Chondrocyte (in vitro differentiated cells): ENCODE measurements at regions not wholly inside any gene's neighbourhood (a gene's known extent, or its start where the extent isn't known, plus 50 kb on each side); places are given as distances from the start of the nearest gene placed in this dataset.

Experiments
- DNase-seq: peaks from one replicate; pipeline ENCODE4 v3.0.0; 2021; ENCODE audit warnings: mixed read lengths, low spot score
- H3K27ac Mint-ChIP-seq: one replicate; pipeline ENCODE4 v1.8.0; 2021; ENCODE audit warnings: mild to moderate bottlenecking, moderate library complexity, mixed read lengths; ENCODE audit not compliant: unreplicated experiment
- H3K27me3 Mint-ChIP-seq: 2 replicates; pipeline ENCODE4 v1.8.0; 2021; ENCODE audit warnings: low read depth, mixed read lengths
- H3K36me3 Mint-ChIP-seq: 2 replicates; pipeline ENCODE4 v1.8.0; 2021; ENCODE audit warnings: low read depth, mixed read lengths
- H3K4me1 Mint-ChIP-seq: 2 replicates; pipeline ENCODE4 v1.8.0; 2021; ENCODE audit warnings: low read depth, mild to moderate bottlenecking, mixed read lengths
- H3K4me3 Mint-ChIP-seq: one replicate; pipeline ENCODE4 v1.8.0; 2021; ENCODE audit warnings: mild to moderate bottlenecking, moderate library complexity, mixed read lengths; ENCODE audit not compliant: unreplicated experiment
- H3K9me3 Mint-ChIP-seq: 2 replicates; pipeline ENCODE4 v1.8.0; 2021; ENCODE audit warnings: low read depth, mixed read lengths
- CTCF ChIP-seq: fragments of 200-600 bp; sonication (generic); IDR thresholded peaks from 2 replicates; pipeline ENCODE4 v1.5.0; 2021; ENCODE audit warnings: antibody characterized with exemption, mild to moderate bottlenecking, moderate library complexity

GRCh38 chr10:2979306-2979705 lies 88.0 kb upstream of the PFKP start:
- no peak for TF ChIP-seq CTCF
- Mint-ChIP-seq H3K27me3 (no peaks in the 10 kb centered on the region), H3K36me3 (no peaks in the 10 kb centered on the region), H3K4me3 (no peak overlapping the region), H3K27ac (peak overlapping the region; percentile 62), H3K4me1 (peaks cover 43% of the 10 kb centered on the region), H3K9me3 (no peaks in the 10 kb centered on the region)
- no peak for DNase-seq

- no peaks in the 10 kb centered on the region for H3K9me3 Mint-ChIP-seq
- H3K27ac Mint-ChIP-seq, result peak overlapping the region; percentile 62
- no peak for DNase-seq
- no peak for TF ChIP-seq CTCF
- H3K27me3 Mint-ChIP-seq, result no peaks in the 10 kb centered on the region
- no peaks in the 10 kb centered on the region for H3K36me3 Mint-ChIP-seq
- H3K4me1 Mint-ChIP-seq, result peaks cover 43% of the 10 kb centered on the region
- H3K4me3 Mint-ChIP-seq, result no peak overlapping the region
These were observed 88.6 kb upstream of the PFKP start for GRCh38 chr10:2978574-2979273.

GRCh38 chr10:2978111-2978510 lies 89.2 kb upstream of the PFKP start:
- Mint-ChIP-seq H3K9me3 (no peaks in the 10 kb centered on the region), H3K4me1 (peaks cover 43% of the 10 kb centered on the region), H3K36me3 (no peaks in the 10 kb centered on the region), H3K4me3 (no peak overlapping the region), H3K27ac (no peak overlapping the region), H3K27me3 (no peaks in the 10 kb centered on the region)
- TF ChIP-seq CTCF, result peak; percentile 92
- DNase-seq, result no peak

- Mint-ChIP-seq H3K27ac (no peak overlapping the region), H3K36me3 (no peaks in the 10 kb centered on the region), H3K4me1 (peaks cover 20% of the 10 kb centered on the region), H3K9me3 (no peaks in the 10 kb centered on the region), H3K27me3 (no peaks in the 10 kb centered on the region), H3K4me3 (no peak overlapping the region)
- no peak for TF ChIP-seq CTCF
- no peak for DNase-seq
These were observed 92.7 kb upstream of the PFKP start for GRCh38 chr10:2974503-2975207.

GRCh38 chr10:2974083-2974482 lies 93.3 kb upstream of the PFKP start:
- H3K9me3 Mint-ChIP-seq, result no peaks in the 10 kb centered on the region
- no peaks in the 10 kb centered on the region for H3K27me3 Mint-ChIP-seq
- no peak for TF ChIP-seq CTCF
- H3K4me1 Mint-ChIP-seq, result peaks cover 15% of the 10 kb centered on the region
- no peak overlapping the region for H3K4me3 Mint-ChIP-seq
- no peaks in the 10 kb centered on the region for H3K36me3 Mint-ChIP-seq
- no peak overlapping the region for H3K27ac Mint-ChIP-seq
- no peak for DNase-seq
